ENCODE measurements at regions not wholly inside any gene's neighbourhood (a gene's known extent, or its start where the extent isn't known, plus 50 kb on each side); places are given as distances from the start of the nearest gene placed in this dataset.

GRCh38 chr21:23247334-23247733, 2249.1 kb downstream of the NCAM2 start:
- TF ChIP-seq CTCF (conservative IDR thresholded peaks at IDR 0.05; ENCODE audit: low read depth, low read length) = no peak
- DNase-seq (ENCODE audit: low read depth) = no peak
- no peak overlapping the region for H3K4me3 ChIP-seq (ENCODE audit: low read depth, low read length)

DNA sequence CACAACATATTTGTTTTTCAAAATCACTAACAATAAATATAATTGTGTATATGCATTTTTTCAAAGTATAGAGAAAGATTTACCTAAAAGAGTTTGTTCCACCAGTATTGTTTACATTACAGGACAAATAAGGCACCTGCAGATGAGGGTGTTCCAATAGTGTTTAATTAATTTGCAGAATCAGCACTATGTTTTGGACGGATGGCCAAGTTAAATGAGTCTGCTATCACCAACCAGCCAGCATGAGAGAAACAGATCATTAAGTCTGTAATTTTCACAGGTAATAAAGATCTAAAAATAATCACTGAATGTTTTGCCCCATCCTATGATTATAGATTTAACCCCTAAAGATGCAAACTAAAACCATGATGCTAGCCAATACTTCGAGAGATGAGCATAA, 2247.0 kb downstream of the NCAM2 start:
- TF ChIP-seq CTCF (conservative IDR thresholded peaks at IDR 0.05; ENCODE audit: low read depth, low read length) = no peak
- no peak for DNase-seq (ENCODE audit: low read depth)
- no peak overlapping the region for H3K4me3 ChIP-seq (ENCODE audit: low read depth, low read length)

GRCh38 chr21:23223882-23224281, 2225.7 kb downstream of the NCAM2 start:
- no peak overlapping the region for H3K4me3 ChIP-seq (ENCODE audit: low read depth, low read length)
- no peak for TF ChIP-seq CTCF (conservative IDR thresholded peaks at IDR 0.05; ENCODE audit: low read depth, low read length)
- no peak for DNase-seq (ENCODE audit: low read depth)

GRCh38 chr21:23218667-23219066, 2220.5 kb downstream of the NCAM2 start:
- H3K4me3 ChIP-seq (ENCODE audit: low read depth, low read length) = no peak overlapping the region
- DNase-seq (ENCODE audit: low read depth) = no peak
- TF ChIP-seq CTCF (conservative IDR thresholded peaks at IDR 0.05; ENCODE audit: low read depth, low read length) = no peak

DNA sequence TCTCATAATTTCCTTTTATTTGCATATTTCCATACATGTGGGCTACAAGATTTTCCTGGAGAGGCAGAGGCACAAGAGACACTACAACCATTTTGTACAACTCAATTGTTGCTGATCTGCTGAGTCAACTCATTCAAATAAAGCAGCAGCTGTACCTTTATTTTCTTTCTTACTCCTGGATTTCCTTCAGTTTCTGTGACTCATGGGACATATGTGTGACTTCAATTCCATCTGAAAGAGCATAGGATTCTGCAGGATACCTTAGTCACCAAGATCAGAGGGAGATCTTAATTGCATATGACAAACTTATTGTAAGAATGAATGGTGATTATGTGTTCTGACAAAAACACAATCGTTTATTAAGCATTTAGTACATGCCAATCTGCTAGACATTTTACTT, 2219.4 kb downstream of the NCAM2 start:
- no peak for TF ChIP-seq CTCF (conservative IDR thresholded peaks at IDR 0.05; ENCODE audit: low read depth, low read length)
- no peak overlapping the region for H3K4me3 ChIP-seq (ENCODE audit: low read depth, low read length)
- no peak for DNase-seq (ENCODE audit: low read depth)

DNA sequence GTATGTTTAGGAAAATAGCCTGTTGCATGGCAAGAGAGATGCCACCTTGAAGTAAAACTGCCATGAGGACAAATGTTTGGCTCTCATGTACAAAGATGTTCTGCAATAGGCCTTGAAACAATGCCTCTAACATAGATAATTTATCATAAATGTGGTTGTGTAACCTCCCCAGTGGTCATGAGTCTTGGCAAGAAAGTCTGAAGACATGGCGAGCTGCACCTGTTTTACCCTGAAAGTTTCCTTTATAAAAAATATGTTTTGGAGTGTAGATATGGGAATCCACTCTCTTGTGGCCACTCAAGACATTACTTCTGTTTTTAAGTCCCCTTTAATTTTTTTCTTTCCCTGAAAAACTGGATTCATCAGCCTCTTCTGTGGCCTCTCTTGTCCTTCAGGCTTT, 2217.1 kb downstream of the NCAM2 start:
- H3K4me3 ChIP-seq (ENCODE audit: low read depth, low read length) = no peak overlapping the region
- TF ChIP-seq CTCF (conservative IDR thresholded peaks at IDR 0.05; ENCODE audit: low read depth, low read length) = no peak
- no peak for DNase-seq (ENCODE audit: low read depth)
